GM18519 (cell line): ENCODE measurements at regions not wholly inside any gene's neighbourhood (a gene's known extent, or its start where the extent isn't known, plus 50 kb on each side); places are given as distances from the start of the nearest gene placed in this dataset.

Experiments
- ATAC-seq: cut with Tn5 transposase; IDR thresholded peaks from one replicate; pipeline ENCODE4 v1.9.1; 2021; ENCODE audit warnings: mild to moderate bottlenecking, moderate library complexity; ENCODE audit not compliant: unreplicated experiment, low FRiP score

DNA sequence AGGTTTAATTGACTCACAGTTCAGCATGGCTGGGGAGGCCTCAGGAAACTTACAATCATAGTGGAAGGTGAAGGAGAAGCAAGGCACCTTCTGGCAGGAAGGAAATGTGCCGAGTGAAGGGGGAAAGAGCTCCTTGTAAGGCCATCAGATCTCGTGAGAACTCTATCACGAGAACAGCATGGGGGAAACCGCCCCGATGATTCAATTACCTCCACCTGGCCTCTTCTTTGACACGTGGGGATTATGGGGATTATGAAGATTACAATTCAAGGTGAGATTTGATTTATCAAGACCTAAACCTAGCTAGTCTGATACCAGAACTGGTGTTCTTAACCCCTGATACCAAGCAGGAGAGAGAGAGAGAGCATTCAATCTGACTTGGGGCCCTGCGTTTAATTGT is 258.7 kb downstream of the PTEN start:
- ATAC-seq = no peak

DNA sequence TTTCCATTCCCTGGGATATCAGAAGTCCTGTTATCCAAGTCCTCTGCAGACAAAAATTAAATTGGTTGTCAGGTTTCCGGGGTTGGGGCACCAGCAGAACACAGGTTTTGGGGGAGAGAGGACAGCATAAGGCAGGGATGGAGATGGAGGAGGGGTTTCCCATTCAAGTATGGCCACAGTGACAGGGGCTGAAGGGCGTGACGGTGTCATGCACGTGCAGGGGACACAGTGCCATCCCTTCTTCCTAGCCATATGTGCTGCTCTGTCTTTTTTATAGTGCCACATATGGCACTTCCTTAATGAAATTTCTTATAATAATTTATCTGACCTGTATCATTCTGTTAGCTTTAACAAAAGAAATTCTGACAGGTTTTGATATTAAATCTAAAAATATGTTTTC is 259.2 kb downstream of the PTEN start:
- ATAC-seq = no peak

- ATAC-seq = no peak
Measured at GRCh38 chr10:88125766-88126165, 262.3 kb downstream of the PTEN start.

- no peak for ATAC-seq
Measured at GRCh38 chr10:88126699-88127098, 263.3 kb downstream of the PTEN start.

- ATAC-seq = no peak
Measured at GRCh38 chr10:88127269-88127668, 263.8 kb downstream of the PTEN start.

- ATAC-seq = no peak
Measured at GRCh38 chr10:88127766-88128165, 264.3 kb downstream of the PTEN start.

DNA sequence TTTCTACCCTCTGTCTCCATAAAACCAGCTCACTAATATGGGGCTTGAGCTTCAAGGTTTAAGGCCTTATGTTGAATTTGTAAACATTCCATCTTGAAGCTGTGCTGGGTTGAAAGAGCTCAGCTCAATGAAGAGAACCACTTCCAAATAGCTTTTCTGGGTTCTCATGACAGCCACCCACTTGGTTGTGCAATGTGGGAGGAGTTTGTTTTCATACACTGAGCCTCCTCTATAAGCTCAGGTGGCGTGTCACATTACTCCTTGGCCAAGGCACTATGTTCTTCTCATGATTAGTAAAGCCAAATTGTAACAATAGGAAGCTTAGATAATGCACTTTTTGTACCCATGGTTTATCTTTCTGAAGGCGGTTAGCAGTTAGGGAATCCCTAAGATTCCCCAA is 265.6 kb downstream of the PTEN start:
- ATAC-seq = no peak

GRCh38 chr10:88130912-88131311 is 267.5 kb downstream of the PTEN start:
- ATAC-seq = no peak

DNA sequence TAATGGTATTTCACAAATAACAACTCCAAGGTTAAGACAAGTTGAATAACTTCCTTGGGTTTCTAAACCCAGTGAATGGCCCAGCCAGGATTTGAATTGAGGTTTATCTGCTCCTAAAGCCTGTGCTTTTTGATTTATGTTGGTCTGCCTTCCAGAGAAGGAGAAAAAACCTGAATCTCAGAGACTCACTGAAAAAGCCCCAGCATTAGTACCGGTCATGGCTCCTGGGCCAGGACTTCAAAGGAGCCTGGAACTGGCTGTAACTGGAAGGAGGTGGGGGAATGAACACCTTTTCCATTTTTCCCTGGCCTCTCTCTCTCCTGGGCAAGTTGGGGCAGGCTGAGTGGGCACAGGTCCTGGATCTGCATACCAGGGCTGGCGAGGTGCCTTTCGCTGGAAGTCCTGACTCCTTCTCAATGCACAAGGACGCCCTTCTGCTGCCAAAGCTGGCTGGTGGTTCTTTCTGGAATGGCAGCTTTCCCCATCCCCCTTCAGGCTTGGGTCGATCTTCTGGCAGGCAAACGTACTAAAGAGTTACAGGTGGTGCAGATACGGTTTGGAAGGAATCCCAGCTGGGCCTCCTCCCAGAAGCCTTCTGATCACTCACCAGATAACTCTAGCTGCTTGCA is 268.2 kb downstream of the PTEN start:
- ATAC-seq = no peak

DNA sequence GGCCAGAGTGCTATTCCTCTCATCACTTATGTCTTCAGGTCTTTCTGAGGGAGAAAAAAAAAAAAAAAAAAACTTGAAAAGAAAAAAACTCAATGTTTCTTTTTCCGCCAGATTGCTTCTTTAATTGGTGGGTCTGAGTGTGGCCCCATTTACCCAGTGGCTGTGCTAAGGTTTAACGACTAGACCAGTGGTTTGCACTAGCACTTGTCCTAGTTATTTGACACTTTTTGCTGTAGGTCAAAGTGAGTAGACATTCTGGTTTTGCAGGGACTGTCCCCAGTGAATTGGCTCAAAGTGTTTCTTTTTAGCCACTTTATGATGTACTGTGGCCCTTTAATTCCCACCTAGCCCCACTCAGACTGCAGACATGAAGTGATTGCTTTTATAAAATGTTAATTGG is 273.3 kb downstream of the PTEN start:
- no peak for ATAC-seq

DNA sequence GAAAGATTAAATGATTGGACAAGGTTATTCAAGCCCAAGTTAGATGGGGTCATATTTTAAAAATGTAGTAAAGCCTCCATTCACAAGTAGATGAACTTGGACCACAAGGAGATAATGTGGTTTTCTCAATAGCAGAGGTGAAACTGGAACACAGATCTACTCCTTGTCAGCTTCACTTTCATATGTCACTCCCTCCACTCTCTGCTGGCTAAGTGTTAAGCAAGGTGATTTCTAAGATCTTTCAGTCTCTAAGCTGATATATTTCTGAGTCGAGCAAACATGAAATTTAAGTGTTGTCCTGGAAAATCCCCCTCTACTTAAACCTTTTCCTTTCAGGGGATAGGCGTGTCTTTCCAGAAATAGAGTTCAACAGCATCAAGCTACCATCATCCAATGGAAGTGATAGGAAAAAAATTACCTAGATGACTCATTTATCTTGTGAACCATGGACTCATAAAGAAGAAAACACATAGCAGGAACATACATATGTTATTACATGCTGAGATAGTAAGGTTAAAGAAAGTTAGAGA is 275.0 kb downstream of the PTEN start:
- ATAC-seq = peak; percentile 79

DNA sequence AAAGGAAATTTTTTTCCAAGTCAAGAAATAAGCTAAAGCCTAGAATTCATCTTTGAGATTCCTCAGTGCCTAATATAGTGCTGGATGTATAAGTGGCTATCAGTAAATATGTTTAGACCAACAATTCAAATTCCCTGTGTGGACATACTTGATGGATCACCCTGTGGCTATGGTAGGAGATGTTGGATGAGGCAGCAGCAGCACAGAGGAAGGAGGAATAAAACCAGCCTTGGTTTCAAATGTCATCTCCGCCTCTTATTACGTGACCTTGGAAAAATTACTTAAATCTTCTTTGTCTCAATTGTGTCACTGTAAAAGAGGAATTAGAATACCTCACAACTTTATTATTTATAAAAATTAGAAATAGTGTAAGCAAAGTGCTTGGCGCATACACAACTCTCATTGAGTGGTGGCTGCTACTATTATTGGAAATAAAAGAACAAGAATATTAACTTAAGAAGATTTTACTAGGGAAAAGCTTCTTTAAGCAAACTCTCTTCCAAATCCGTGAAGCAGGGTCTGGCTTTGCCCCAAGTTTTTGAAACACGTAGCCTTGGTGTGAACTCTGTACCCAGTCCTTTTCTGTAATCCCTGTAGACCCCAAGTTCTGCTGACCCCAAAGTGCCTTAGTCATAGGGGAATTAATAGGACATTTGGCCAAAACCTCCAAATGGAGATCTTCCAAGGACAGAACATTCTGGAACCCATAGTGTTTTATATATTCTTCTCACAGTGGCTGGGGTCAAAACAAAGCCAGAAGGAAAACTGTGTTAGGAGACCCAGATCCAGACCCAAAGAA is 283.8 kb downstream of the PTEN start:
- ATAC-seq = no peak

DNA sequence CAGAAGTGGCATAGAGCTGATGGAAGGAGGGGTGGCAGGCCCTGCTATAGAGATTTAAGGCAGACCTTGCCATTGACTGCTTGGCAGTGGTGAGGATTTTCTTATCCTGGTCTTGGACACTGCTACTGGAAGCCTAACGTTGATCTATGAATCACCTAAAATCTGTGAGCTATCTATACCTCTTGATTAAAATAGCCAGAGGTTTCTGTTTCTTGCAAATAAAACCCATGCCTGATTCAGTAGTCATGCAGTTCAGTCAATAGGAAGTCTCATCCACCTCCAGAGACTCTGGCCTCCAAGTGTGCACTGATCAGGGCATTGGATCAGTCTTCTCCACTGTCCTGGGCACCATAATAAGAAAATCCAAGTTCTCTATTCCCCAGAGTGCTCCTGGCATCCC is 286.5 kb downstream of the PTEN start:
- no peak for ATAC-seq

- ATAC-seq = no peak
Measured at GRCh38 chr10:88150339-88150738, 286.9 kb downstream of the PTEN start.

DNA sequence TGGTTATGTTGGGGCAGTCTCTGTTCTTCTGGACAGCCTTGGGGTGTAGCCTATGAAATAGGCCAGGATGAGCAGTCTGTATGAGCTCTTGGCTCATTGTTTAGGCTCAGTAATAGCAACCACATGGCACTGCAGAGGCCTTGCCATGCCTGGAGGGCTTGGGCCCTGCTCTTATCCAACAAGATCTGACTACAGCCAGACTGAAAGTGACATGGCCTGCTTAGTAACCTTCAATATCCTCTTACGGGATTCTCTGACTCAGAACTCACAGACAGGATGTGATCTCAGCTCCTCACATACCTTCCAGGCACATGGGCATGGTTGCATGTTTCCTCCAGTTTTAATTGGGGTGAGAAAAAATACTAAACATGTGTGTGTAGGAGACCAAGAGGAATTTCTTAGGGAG is 289.3 kb downstream of the PTEN start:
- ATAC-seq = peak; percentile 75

DNA sequence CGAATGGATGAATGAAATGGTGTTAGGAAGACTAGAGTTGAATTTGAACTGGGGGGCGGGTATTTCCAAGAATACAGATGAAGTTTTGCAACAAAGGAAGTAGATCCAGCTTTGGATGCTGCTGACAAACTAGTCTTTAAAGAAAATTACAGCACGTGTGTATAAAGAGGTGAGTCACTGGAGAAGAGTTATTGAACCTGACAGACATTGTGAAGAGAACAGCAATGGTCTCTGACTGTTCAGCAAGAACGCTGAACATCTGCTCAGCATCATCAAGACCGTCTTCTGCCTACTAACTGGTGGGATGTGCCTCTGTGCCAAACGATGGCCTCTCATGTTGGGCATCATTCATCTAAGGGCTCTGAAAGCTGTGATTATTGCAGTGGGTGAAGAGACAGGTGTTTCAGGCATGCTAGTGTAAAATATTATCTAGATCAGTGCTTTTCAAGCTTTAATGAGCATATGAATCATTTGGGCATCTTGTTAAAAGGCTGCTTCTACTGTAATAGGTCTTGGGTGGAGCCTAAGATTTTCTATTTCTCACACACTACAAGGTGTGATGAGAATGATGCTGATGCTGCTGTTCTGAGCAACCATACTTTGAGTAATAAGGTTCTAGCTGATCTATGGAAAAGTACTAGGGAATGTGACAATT is 291.3 kb downstream of the PTEN start:
- no peak for ATAC-seq

GRCh38 chr10:88156341-88156740 is 292.9 kb downstream of the PTEN start:
- ATAC-seq = no peak

DNA sequence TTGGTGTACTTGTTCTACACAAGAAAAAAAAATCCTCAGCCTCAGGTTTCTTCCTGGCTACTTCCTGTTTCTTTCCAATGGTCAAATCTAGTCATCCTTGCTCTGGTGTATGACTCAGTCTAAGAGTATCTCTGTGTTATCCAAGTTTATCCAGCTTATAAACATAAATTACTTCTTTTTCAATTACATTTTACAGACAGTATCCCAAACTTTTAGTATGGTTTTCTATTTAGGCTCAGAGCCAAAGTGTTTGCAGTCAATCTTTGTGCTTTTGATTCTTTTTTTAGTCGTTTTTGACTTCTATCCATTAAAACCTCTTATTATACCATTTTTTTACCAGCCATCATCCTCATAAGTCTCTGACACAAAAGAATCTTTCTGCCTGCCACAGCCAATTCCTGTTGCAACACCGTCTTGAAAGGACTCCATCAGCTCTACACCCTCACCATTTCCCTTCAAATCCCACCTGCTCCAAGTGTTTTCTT is 294.6 kb downstream of the PTEN start:
- ATAC-seq = no peak

- no peak for ATAC-seq
Measured at GRCh38 chr10:88158526-88159122, 295.2 kb downstream of the PTEN start.

GRCh38 chr10:88159127-88159829 is 295.9 kb downstream of the PTEN start:
- ATAC-seq = no peak
